ENCODE measurements at regions not wholly inside any gene's neighbourhood (a gene's known extent, or its start where the extent isn't known, plus 50 kb on each side); places are given as distances from the start of the nearest gene placed in this dataset.
"Not testable (repeated sequence)": the region's sequence is repeated elsewhere in the genome, so short reads cannot be mapped to it uniquely, and the experiment has no call there.

GRCh38 chr7:69393912-69394311 is 204.4 kb upstream of the AUTS2 start:
- TF ChIP-seq EP300, CTCF (IDR thresholded peaks at IDR 0.05): not testable (repeated sequence)
